GM18520 (cell line): ENCODE measurements at regions not wholly inside any gene's neighbourhood (a gene's known extent, or its start where the extent isn't known, plus 50 kb on each side); places are given as distances from the start of the nearest gene placed in this dataset.
A peak's percentile ranks its signal among the peaks of the same experiment; 100 is the strongest.

ENCODE experiments used
- ATAC-seq: cut with Tn5 transposase; IDR thresholded peaks from one replicate; pipeline ENCODE4 v1.9.1; 2021; ENCODE audit not compliant: unreplicated experiment

- no peak for ATAC-seq
These were observed 78.1 kb upstream of the SLC38A11 start for GRCh38 chr2:165033402-165033801.

DNA sequence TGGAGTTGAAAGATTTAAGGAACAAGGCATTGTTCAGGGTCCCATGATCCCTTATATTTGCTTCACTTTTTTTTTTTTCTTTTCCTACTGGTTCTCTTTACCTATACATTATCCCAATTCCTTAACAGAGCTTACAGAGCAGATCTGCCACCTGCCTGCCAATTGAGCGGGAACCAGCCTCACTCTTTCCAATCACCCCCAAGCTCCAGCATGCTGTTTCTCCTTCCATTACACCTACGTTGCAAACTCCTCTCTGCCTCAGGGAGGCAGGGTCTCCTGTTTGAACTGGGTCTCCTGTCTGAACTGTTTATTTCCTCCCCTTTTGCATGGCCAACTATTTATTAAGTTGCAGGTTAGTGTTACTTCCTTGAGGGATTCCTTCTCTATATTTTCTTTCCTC is 77.2 kb upstream of the SLC38A11 start:
- ATAC-seq, result no peak

DNA sequence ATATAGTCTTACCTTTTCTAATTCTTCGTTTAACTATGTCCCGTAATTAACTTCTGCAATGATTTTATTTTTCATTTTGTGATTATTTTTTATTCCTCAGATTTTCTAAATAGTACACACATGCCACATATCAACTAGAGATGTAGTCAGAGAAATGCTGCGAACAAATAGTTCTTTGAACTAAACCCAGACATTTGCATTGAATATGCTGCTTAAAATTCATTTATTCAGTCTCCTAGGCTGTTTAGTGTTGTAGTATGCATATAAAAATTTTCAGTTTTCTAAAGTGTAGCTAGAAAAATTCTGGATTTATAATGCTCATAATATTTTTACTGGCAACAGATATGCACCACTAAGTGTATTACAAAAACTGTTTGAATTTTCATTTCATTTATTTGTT is 68.9 kb upstream of the SLC38A11 start:
- ATAC-seq, result no peak

DNA sequence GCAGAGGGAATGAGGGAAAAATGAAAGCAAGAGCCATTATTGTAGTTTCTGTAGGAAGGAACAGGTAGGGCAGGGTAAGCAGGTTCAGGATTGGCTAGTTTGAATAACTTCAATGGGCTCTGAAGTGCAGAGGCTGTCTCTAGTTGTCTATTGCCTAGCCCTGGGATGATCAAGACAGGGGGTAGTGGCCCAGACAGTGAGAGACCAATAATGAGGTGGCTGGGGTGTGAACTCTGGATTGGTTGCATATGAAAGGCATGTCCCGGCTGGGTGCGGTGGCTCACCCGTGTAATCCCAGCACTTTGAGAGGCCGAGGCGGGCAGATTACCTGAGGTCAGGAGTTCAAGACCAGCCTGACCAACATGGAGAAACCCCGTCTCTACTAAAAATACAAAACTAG is 67.5 kb upstream of the SLC38A11 start:
- no peak for ATAC-seq

DNA sequence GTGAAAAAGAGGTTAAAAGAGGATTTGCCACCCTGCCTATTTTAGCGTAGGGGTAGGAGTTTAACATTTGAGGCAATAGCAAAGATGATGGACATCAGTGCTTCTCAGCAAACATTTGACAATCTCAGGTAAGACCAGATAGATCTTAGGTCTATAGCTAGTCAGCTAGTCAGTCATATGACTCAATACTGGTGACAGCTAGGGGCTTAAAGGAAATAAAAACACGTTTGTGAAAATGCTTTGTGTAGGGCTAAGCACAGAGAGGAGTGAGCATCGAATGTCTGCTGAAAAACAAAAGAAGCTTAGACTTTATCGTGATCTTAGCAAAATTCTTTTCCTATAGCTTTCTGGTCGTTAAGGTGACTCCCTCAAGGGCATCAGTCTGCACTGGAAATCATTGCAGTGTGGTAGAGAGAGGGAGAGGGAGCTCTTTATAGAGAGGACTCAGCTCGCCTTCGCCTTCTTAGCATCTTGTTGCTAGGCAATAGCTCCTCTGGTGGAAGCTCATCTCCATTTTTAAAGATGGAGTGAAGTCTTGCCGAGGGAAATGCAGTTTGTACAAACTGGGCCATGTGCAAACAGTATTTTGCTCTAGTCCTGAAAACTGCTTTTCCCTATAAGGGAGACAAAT is 62.8 kb upstream of the SLC38A11 start:
- no peak for ATAC-seq

DNA sequence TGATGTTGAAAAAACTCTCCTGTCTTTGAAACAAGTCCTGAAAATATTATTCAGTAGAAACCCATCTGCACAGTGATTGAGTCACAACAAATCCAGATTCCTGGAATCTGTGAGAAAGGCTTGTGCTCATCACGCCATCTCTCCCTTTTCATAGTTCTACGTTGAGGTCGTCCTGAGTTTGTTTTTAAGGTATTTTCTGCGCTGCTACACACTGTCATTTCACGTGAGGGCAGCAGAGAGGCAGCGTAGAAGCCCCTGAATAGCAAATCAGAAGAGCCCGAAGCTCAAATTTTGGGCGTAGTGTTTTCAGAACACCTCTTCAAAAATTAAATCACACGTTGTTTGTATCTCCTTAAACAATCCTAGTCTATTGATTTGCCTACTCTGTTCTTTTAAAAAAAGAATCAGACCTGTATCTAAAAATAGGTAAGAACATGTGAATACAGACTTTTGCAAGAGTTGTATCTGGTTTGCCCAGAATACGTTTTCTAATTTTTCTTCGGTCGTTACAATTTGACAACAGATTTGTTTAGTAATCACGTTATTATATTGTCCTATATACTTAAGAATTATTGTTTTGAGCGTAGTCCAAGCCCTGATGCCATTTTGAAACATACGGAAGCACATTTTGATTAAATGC is 61.6 kb upstream of the SLC38A11 start:
- peak; percentile 67 for ATAC-seq

DNA sequence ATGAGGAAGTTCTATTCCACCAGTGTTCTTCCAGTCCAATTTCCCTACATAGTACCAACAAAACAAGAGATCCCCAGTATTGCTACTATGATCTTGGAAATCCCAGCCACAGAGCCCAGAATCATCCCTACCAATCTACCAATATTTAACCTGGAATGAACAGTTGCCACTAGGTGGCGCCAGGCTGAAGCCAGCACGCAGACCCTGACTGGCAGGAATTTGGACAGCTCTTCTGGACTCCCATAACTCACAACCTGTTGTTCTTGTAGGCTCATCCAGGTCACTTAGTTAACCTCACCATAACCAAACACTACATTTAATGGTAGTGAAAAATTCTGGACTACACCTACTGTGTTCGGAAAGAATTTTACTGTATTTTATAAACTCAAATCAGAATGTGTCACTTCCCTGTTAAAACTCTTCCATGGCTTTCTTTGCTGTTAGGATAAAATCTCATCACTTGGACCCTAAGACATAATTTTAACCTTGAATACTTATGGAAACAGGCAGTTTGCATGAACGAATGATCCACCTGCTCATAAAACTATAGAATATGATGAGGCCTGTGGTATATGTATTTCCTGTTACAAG is 59.8 kb upstream of the SLC38A11 start:
- ATAC-seq, result no peak

- peak; percentile 48 for ATAC-seq
These were observed 58.8 kb upstream of the SLC38A11 start for GRCh38 chr2:165013944-165014619.

GRCh38 chr2:165011199-165011598 is 55.9 kb upstream of the SLC38A11 start:
- no peak for ATAC-seq

GRCh38 chr2:165010556-165010955 is 55.2 kb upstream of the SLC38A11 start:
- ATAC-seq, result no peak

DNA sequence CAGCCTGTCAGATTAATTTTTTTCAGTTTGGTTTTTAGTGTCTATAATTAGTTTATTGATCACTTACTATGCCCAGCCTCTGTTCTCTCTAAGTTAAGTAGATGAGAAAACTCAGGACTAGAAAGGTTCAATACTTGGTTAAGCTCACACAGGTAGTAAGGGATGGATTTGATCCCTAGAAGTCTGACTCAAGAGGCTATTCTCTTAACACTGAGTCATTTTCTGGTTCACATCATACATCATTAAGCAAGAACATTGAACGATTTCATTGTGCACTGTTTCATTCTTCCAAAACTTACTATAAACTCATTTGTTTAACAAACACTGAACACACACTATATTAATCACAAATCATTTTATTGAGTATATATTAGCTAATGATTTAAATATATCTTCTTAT is 54.1 kb upstream of the SLC38A11 start:
- ATAC-seq, result no peak

DNA sequence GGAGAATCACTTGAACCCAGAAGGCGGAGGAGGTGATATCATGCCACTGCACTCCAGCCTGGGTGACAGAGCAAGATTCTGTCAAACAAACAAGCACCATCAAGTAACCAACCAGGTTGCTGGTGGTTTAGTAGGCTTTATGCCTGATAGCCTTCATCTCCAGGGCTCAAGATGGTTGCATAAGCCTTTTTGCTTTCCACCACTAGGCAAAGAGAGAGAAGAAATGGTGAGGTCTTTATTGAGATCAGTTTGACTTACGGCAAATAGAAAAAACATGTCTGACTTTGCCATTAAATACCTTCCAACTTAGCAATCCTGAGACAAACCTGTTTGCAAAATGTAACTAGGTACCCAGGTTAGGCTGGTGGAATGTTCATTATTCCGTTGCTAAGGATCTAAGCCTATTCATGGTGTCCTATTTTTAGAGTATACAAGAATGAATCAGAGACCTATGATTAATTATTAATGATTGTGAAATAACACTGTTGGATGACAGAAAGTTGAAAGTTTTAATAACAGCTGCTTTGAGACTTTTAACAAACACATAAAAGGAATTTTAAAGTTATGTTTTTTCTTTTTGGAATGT is 53.5 kb upstream of the SLC38A11 start:
- ATAC-seq, result no peak

- no peak for ATAC-seq
These were observed 51.9 kb upstream of the SLC38A11 start for GRCh38 chr2:165007161-165007744.
